Fibroblast of mammary gland (primary cell): ENCODE measurements at regions not wholly inside any gene's neighbourhood (a gene's known extent, or its start where the extent isn't known, plus 50 kb on each side); places are given as distances from the start of the nearest gene placed in this dataset.
"Not testable (repeated sequence)": the region's sequence is repeated elsewhere in the genome, so short reads cannot be mapped to it uniquely, and the experiment has no call there.

Experiments
- DNase-seq: peaks from one replicate; pipeline ENCODE4 v3.0.0-alpha.2; 2010; ENCODE audit warnings: low read depth
- H3K4me3 ChIP-seq: 2 replicates; pipeline ENCODE4 v1.5.1; 2011; ENCODE audit warnings: low read depth, mild to moderate bottlenecking, low read length, moderate library complexity; ENCODE audit not compliant: control insufficient read depth
- TF ChIP-seq, protein P1 (sequence below): conservative IDR thresholded peaks from 2 replicates; pipeline ENCODE4 v1.5.1; 2011; ENCODE audit warnings: low read depth, low read length, inconsistent platforms; ENCODE audit not compliant: control insufficient read depth, insufficient read depth

- no peak for DNase-seq
- TF ChIP-seq, protein P1, sequence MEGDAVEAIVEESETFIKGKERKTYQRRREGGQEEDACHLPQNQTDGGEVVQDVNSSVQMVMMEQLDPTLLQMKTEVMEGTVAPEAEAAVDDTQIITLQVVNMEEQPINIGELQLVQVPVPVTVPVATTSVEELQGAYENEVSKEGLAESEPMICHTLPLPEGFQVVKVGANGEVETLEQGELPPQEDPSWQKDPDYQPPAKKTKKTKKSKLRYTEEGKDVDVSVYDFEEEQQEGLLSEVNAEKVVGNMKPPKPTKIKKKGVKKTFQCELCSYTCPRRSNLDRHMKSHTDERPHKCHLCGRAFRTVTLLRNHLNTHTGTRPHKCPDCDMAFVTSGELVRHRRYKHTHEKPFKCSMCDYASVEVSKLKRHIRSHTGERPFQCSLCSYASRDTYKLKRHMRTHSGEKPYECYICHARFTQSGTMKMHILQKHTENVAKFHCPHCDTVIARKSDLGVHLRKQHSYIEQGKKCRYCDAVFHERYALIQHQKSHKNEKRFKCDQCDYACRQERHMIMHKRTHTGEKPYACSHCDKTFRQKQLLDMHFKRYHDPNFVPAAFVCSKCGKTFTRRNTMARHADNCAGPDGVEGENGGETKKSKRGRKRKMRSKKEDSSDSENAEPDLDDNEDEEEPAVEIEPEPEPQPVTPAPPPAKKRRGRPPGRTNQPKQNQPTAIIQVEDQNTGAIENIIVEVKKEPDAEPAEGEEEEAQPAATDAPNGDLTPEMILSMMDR: no peak
- no peak overlapping the region for H3K4me3 ChIP-seq
Measured at GRCh38 chr16:17743578-17743977, 272.8 kb upstream of the XYLT1 start.

DNA sequence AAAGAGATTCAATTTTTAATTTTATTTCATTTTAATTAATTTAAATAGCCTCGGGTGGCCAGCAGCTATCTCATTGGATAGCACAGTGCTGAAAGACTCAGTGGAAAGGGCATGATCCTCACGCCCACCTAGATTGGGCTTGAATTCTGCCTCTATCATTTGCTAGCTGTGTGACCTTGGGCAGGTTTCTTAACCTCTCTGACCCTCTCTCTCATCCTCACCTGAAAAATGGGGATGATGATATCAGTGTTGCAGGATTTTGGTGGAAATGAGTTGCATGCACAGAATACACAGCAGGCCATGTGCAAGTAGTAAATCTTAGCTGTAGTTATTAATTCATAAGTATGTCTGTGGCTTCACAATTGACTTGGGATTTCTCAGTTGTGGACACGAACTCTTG is 272.4 kb upstream of the XYLT1 start:
- no peak overlapping the region for H3K4me3 ChIP-seq
- no peak for DNase-seq
- TF ChIP-seq, protein P1: no peak

- not testable (repeated sequence) for DNase-seq
Measured at GRCh38 chr16:17735099-17735498, 264.3 kb upstream of the XYLT1 start.

DNA sequence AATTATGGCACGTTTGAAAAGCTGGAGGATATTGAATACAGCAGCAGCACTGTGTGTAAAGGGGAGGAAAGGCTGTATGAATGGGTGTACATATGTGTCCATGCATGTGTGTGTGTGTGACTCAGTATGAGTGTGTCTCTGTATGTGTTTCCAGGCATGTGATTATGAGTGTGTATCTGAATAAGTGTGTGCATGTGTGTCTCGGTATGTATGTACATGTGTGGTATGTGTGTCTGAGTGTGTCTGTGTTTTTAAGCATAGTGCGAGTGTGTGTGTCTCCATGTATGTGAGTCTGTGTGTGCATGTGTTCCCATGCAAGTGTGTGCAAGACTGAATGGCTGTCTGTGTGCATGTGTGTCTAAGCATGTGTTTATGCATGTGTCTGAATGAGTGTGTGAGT is 259.1 kb upstream of the XYLT1 start:
- no peak for DNase-seq
- H3K4me3 ChIP-seq: no peak overlapping the region
- TF ChIP-seq, protein P1: no peak

More at GRCh38 chr16:17735099-17735498, 264.3 kb upstream of the XYLT1 start:
- H3K4me3 ChIP-seq: not testable (repeated sequence)

DNA sequence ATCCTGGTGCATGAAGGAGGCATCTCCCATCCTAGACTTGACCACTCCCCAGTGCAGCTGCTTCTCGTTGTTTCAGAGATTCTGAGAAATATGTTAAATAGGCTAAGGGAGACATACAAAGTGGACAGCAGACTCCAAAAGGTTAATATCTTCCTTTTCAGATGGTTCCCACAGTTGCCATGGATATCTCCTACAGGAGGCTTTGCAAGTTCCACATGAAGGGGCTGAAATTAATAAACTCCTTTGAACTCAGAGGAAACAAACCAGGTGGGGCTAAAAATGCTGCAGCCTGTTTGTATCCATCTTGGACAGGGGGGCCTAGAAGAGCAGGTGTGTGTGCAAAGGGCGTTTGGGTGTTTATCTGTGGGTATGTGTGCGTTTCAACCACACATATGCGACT is 257.4 kb upstream of the XYLT1 start:
- H3K4me3 ChIP-seq: no peak overlapping the region
- TF ChIP-seq, protein P1: no peak
- DNase-seq: no peak

DNA sequence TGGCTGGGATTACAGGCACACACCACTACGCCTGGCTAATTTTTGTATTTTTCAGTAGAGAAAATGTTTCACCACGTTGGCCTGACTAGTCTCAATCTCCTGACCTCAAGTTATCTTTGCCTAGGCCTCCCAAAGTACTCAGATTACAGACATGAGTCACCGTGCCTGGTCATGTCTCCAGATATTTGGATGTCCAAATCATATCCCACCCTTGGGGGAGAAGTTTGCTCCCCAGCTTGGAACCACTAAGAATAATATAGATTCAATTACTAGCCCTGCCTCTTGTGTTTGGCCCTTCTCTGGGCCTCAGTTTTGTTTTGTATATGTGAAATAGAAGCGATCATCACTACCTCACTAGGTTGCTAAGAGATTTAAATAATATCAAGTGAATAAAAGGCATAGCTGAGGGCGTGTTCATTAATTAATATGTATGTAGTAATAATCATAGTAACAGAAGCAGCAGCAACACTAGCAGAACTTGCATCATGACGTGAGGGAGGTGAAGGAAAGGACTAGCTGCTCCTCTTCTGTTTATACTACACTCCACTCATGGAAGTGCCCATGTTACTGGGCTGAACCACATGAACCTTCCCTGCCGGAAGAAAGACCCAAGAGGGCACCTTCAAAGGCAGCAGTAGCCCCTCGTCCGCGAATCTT is 253.6 kb upstream of the XYLT1 start:
- DNase-seq: peak; percentile 80
- TF ChIP-seq, protein P1: no peak
- H3K4me3 ChIP-seq: no peak overlapping the region

DNA sequence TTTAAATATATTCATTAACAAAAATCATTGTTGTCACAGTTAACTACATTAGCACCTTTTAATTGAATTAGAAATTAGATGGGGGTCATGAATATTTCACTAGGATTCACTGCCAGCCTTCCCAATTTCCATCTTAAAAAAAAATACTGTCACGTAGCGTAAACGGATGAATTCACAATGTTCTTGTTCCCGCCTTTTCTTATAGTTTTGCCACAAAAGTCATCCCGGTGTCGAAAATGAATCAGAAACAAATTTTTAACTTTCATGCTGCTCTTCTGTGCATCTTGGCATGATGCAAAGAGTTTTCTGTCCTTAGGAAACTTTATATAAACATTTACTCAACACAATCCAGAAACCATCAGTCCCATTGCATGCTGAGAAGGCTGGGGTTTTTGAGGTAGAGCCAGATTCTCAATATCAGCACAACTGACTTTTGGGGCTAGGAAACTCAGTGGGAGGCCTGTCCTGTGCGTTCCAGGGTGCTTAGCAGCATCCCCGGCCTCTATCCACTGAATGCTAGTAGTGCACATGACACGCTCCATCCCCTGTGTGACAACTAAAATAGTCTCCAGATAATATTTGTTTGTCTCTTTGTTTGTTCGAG is 252.9 kb upstream of the XYLT1 start:
- peak; percentile 31 for DNase-seq
- no peak overlapping the region for H3K4me3 ChIP-seq
- TF ChIP-seq, protein P1: no peak
